Liver (tissue), 8 donors: ENCODE measurements at regions not wholly inside any gene's neighbourhood (a gene's known extent, or its start where the extent isn't known, plus 50 kb on each side); places are given as distances from the start of the nearest gene placed in this dataset.

Experiments used
- DNase-seq: peaks from one replicate; pipeline ENCODE4 v3.0.0-alpha.2; 2017; ENCODE audit warnings: low spot score
- H3K27ac ChIP-seq, 2 donors: one replicate each; pipeline ENCODE4 v1.7.0; 2013; ENCODE audit warnings: inconsistent platforms in 2 of 2, low read length in 2 of 2, control low read depth in 1 of 2, low read depth in 1 of 2, mild to moderate bottlenecking in 1 of 2
- H3K27me3 ChIP-seq, 4 donors: one replicate each; pipeline versions ENCODE4 v1.6.1 to v1.7.0; 2013; ENCODE audit warnings: low read length in 3 of 4, inconsistent platforms in 1 of 4, mild to moderate bottlenecking in 1 of 4, moderate library complexity in 1 of 4; ENCODE audit not compliant: control insufficient read depth in 4 of 4, insufficient read depth in 4 of 4
- H3K36me3 ChIP-seq, 4 donors: one replicate each; pipeline versions ENCODE4 v1.6.1 to v1.7.0; 2013; ENCODE audit warnings: low read length in 3 of 4, mild to moderate bottlenecking in 3 of 4, low read depth in 1 of 4, moderate library complexity in 1 of 4; ENCODE audit not compliant: control insufficient read depth in 4 of 4, insufficient read depth in 3 of 4
- H3K4me1 ChIP-seq, 4 donors: one replicate each; pipeline versions ENCODE4 v1.6.1 to v1.7.0; 2013; ENCODE audit warnings: low read length in 3 of 4, mild to moderate bottlenecking in 3 of 4, moderate library complexity in 1 of 4; ENCODE audit not compliant: control insufficient read depth in 4 of 4, insufficient read depth in 4 of 4
- H3K4me3 ChIP-seq, 3 donors: one replicate each; pipeline versions ENCODE4 v1.6.1 to v1.7.0; 2013; ENCODE audit warnings: low read length in 3 of 3, control low read depth in 1 of 3, low read depth in 1 of 3, mild to moderate bottlenecking in 1 of 3
- H3K9ac ChIP-seq, 2 donors: one replicate each; pipeline ENCODE4 v1.7.0; 2013; ENCODE audit warnings: low read length in 2 of 2, mild to moderate bottlenecking in 2 of 2, moderate library complexity in 2 of 2, control low read depth in 1 of 2, low read depth in 1 of 2
- H3K9me3 ChIP-seq, 4 donors: one replicate each; pipeline versions ENCODE4 v1.6.1 to v1.7.0; 2013; ENCODE audit warnings: low read length in 3 of 4; ENCODE audit not compliant: control insufficient read depth in 4 of 4
- ATF3 ChIP-seq: IDR thresholded peaks from 2 replicates; pipeline ENCODE4 v1.6.1; 2016; ENCODE audit warnings: antibody characterized with exemption
- CTCF ChIP-seq: fragments of 150-350 bp; IDR thresholded peaks from 2 replicates; pipeline ENCODE4 v1.5.1; 2017; ENCODE audit warnings: improper control_type of control experiment, low read depth, low read length; ENCODE audit not compliant: missing input control
- FOXA1 ChIP-seq: IDR thresholded peaks from 2 replicates; pipeline ENCODE4 v1.6.1; 2016; ENCODE audit warnings: antibody characterized with exemption
- GABPA ChIP-seq, 2 donors: IDR thresholded peaks in 1 of 2; conservative IDR thresholded peaks in 1 of 2; 2 replicates each; pipeline ENCODE4 v1.6.1; 2016; ENCODE audit warnings: antibody characterized with exemption in 2 of 2, mild to moderate bottlenecking in 1 of 2, moderate library complexity in 1 of 2
- HNF4A ChIP-seq, 2 donors: conservative IDR thresholded peaks; 2 replicates each; pipeline ENCODE4 v1.6.1; 2016; ENCODE audit warnings: antibody characterized with exemption in 2 of 2, mild to moderate bottlenecking in 2 of 2
- JUND ChIP-seq, 2 donors: IDR thresholded peaks; 2 replicates each; pipeline ENCODE4 v1.6.1; 2016; ENCODE audit warnings: antibody characterized with exemption in 2 of 2
- MAX ChIP-seq: IDR thresholded peaks from 2 replicates; pipeline ENCODE4 v1.6.1; 2016; ENCODE audit warnings: antibody characterized with exemption
- NR2F2 ChIP-seq: IDR thresholded peaks from 2 replicates; pipeline ENCODE4 v1.6.1; 2016; ENCODE audit warnings: antibody characterized with exemption
- RAD21 ChIP-seq, 2 donors: IDR thresholded peaks; 2 replicates each; pipeline ENCODE4 v1.6.1; 2016; ENCODE audit warnings: antibody characterized with exemption in 2 of 2, mild to moderate bottlenecking in 2 of 2
- REST ChIP-seq: IDR thresholded peaks from 2 replicates; pipeline ENCODE4 v1.6.1; 2016; ENCODE audit warnings: antibody characterized with exemption, mild to moderate bottlenecking
- RXRA ChIP-seq, 2 donors: IDR thresholded peaks; 2 replicates each; pipeline ENCODE4 v1.6.1; 2017 to 2018; ENCODE audit warnings: antibody characterized with exemption in 2 of 2, mild to moderate bottlenecking in 1 of 2
- SP1 ChIP-seq: IDR thresholded peaks from 2 replicates; pipeline ENCODE4 v1.6.1; 2018; ENCODE audit warnings: antibody characterized with exemption, mild to moderate bottlenecking
- YY1 ChIP-seq: IDR thresholded peaks from 2 replicates; pipeline ENCODE4 v1.6.1; 2016; ENCODE audit warnings: antibody characterized with exemption, mild to moderate bottlenecking
- ZBTB33 ChIP-seq: IDR thresholded peaks from 2 replicates; pipeline ENCODE4 v1.6.1; 2016; ENCODE audit warnings: antibody characterized with exemption
- WGBS: extraction: QIAGEN DNeasy Blood & Tissue Kit; methylation state at CpG from one replicate; pipeline ENCODE4 v1.1.7; 2013; 5-methylcytosine and 5-hydroxymethylcytosine counted together
- donor health status: healthy.
- donor health status: healthy.
- donor health status: healthy.
- donor health status: healthy.
- donor health status: healthy.

GRCh38 chr5:12675959-12676358 lies 771.7 kb upstream of the CTNND2 start:
- 83% methylated on average over 6 of the region's 6 CpGs for WGBS

GRCh38 chr5:12672141-12672540 lies 767.9 kb upstream of the CTNND2 start:
- no peak for TF ChIP-seq ATF3
- no peak for TF ChIP-seq RXRA (IDR thresholded peaks at IDR 0.05)
- no peak for TF ChIP-seq JUND (IDR thresholded peaks at IDR 0.05)
- TF ChIP-seq HNF4A (conservative IDR thresholded peaks at IDR 0.05), result no peak
- no peak for TF ChIP-seq REST
- no peak overlapping the region for H3K27ac ChIP-seq
- WGBS, result 81% methylated on average over 3 of the region's 3 CpGs
- H3K4me1 ChIP-seq, result no peaks in the 10 kb centered on the region
- peaks cover 0 to 4% (median 2%) of the 10 kb centered on the region in 4 donors for H3K9me3 ChIP-seq
- H3K27me3 ChIP-seq, result no peaks in the 10 kb centered on the region
- no peaks in the 10 kb centered on the region for H3K36me3 ChIP-seq
- no peak overlapping the region for H3K4me3 ChIP-seq
- H3K9ac ChIP-seq, result no peak overlapping the region
- no peak for DNase-seq

More at GRCh38 chr5:12675959-12676358, 771.7 kb upstream of the CTNND2 start:
- Histone ChIP-seq H3K4me1 (no peaks in the 10 kb centered on the region), H3K9me3 (peaks cover 0 to 4% (median 2%) of the 10 kb centered on the region in 4 donors), H3K9ac (no peak overlapping the region), H3K36me3 (no peaks in the 10 kb centered on the region), H3K27me3 (no peaks in the 10 kb centered on the region), H3K27ac (no peak overlapping the region), H3K4me3 (no peak overlapping the region)
- DNase-seq, result no peak
- no peak for TF ChIP-seq MAX
- no peak for TF ChIP-seq RAD21 (IDR thresholded peaks at IDR 0.05)
- no peak for TF ChIP-seq YY1
- no peak for TF ChIP-seq FOXA1
- no peak for TF ChIP-seq REST

- no peak overlapping the region for H3K9ac ChIP-seq
- H3K27me3 ChIP-seq, result no peaks in the 10 kb centered on the region
- no peak overlapping the region for H3K4me3 ChIP-seq
- DNase-seq, result no peak
- H3K4me1 ChIP-seq, result no peaks in the 10 kb centered on the region
- H3K9me3 ChIP-seq, result no peaks in the 10 kb centered on the region
- no peak overlapping the region for H3K27ac ChIP-seq
- no peaks in the 10 kb centered on the region for H3K36me3 ChIP-seq
- 87% methylated on average over 2 of the region's 2 CpGs for WGBS
- TF ChIP-seq FOXA1 (no peak), GABPA (IDR thresholded peaks at IDR 0.05 in 1 of 2, conservative IDR thresholded peaks at IDR 0.05 in 1 of 2) (no peak), ZBTB33 (no peak), CTCF (no peak), RXRA (IDR thresholded peaks at IDR 0.05) (no peak), HNF4A (conservative IDR thresholded peaks at IDR 0.05) (no peak), SP1 (no peak), NR2F2 (no peak)
Observed at GRCh38 chr5:12669326-12669725, 765.1 kb upstream of the CTNND2 start.
